Panc1 (cell line): ENCODE measurements at regions not wholly inside any gene's neighbourhood (a gene's known extent, or its start where the extent isn't known, plus 50 kb on each side); places are given as distances from the start of the nearest gene placed in this dataset.

Experiments
- CTCF ChIP-seq: fragments of 450-650 bp; IDR thresholded peaks from 2 replicates; pipeline ENCODE4 v1.5.1; 2017; ENCODE audit warnings: mild to moderate bottlenecking
- REST ChIP-seq, 2 experiments: IDR thresholded peaks; 2 replicates each; pipeline ENCODE4 v1.6.1; 2011 to 2012; ENCODE audit warnings: low read depth in 2 of 2, control low read depth in 1 of 2, low read length in 1 of 2, mild to moderate bottlenecking in 1 of 2, moderate library complexity in 1 of 2; ENCODE audit not compliant: insufficient read depth in 1 of 2

GRCh38 chr4:12761694-12762093 lies 722.4 kb downstream of the RAB28 start:
- TF ChIP-seq CTCF, result no peak
- TF ChIP-seq REST (IDR thresholded peaks at IDR 0.05; ENCODE audit: insufficient read depth in 1 of 2, low read depth in 2 of 2, low read length in 1 of 2), result no peak
